ENCODE measurements at regions not wholly inside any gene's neighbourhood (a gene's known extent, or its start where the extent isn't known, plus 50 kb on each side); places are given as distances from the start of the nearest gene placed in this dataset.

DNA sequence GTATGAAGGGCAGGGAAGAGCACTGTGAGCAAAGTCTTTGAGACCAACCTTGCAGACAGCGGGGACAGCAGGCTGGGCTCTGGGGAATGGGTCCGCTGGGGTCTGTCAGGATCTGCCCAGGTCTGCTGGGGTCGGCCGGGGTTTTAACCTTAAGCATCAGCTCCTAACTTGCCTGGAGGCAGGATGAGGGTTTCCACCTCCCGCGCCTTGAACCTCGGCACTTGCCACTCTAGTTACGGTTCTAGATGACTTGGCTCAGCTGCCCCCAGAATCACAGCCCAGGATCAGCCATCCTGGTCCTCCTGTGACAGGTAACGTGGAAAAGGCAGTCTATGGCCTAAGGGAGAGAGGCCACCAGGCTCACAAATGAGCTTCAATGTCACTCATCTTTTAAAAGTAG is 50.4 kb upstream of the CACUL1 start:
- Histone ChIP-seq H3K79me2 (ENCODE audit: control insufficient read depth, insufficient read depth, low read length) (no peaks in the 10 kb centered on the region), H2AFZ (ENCODE audit: control insufficient read depth, low read length) (no peak overlapping the region), H3K27ac (ENCODE audit: control insufficient read depth, insufficient read depth, low read length) (no peak overlapping the region), H3K36me3 (ENCODE audit: control insufficient read depth in 2 of 2, extremely low read depth in 1 of 2, insufficient read depth in 2 of 2, low read length in 2 of 2) (no peaks in the 10 kb centered on the region), H4K20me1 (ENCODE audit: control insufficient read depth, extremely low read depth, insufficient read depth, low read length) (no peaks in the 10 kb centered on the region), H3K4me1 (ENCODE audit: control insufficient read depth, extremely low read depth, insufficient read depth, low read length) (peaks cover 2% of the 10 kb centered on the region), H3K4me3 (ENCODE audit: control insufficient read depth in 2 of 3, extremely low read depth in 1 of 3, insufficient read depth in 2 of 3, low read depth in 1 of 3, low read length in 3 of 3) (no peak overlapping the region), H3K9me3 (ENCODE audit: control insufficient read depth, low read depth, low read length) (no peaks in the 10 kb centered on the region), H3K4me2 (ENCODE audit: control insufficient read depth, extremely low read depth, insufficient read depth, low read depth, low read length) (no peak overlapping the region), H3K27me3 (ENCODE audit: control insufficient read depth, extremely low read depth, insufficient read depth, low read length) (no peaks in the 10 kb centered on the region), H3K9me1 (ENCODE audit: control insufficient read depth, extremely low read depth, insufficient read depth, low read length) (no peaks in the 10 kb centered on the region), H3K9ac (ENCODE audit: control insufficient read depth, extremely low read depth, insufficient read depth, low read length) (no peak overlapping the region)
- FAIRE-seq (no peak), DNase-seq (ENCODE audit: low read depth, low spot score) (no peak)
- TF ChIP-seq, protein P1, sequence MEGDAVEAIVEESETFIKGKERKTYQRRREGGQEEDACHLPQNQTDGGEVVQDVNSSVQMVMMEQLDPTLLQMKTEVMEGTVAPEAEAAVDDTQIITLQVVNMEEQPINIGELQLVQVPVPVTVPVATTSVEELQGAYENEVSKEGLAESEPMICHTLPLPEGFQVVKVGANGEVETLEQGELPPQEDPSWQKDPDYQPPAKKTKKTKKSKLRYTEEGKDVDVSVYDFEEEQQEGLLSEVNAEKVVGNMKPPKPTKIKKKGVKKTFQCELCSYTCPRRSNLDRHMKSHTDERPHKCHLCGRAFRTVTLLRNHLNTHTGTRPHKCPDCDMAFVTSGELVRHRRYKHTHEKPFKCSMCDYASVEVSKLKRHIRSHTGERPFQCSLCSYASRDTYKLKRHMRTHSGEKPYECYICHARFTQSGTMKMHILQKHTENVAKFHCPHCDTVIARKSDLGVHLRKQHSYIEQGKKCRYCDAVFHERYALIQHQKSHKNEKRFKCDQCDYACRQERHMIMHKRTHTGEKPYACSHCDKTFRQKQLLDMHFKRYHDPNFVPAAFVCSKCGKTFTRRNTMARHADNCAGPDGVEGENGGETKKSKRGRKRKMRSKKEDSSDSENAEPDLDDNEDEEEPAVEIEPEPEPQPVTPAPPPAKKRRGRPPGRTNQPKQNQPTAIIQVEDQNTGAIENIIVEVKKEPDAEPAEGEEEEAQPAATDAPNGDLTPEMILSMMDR (optimal IDR thresholded peaks at IDR 0.05 in 1 of 3, IDR thresholded peaks at IDR 0.05 in 1 of 3, conservative IDR thresholded peaks at IDR 0.05 in 1 of 3; ENCODE audit: extremely low read depth in 1 of 3, insufficient read depth in 2 of 3, low read length in 3 of 3): no peak
- TF ChIP-seq EZH2 (IDR thresholded peaks at IDR 0.05; ENCODE audit: low read length): no peak
- dilution Hi-C loops (cut with MboI; ENCODE audit: extremely low pct_ligation_motif_present, low sequenced_read_pairs): no loop called here

DNA sequence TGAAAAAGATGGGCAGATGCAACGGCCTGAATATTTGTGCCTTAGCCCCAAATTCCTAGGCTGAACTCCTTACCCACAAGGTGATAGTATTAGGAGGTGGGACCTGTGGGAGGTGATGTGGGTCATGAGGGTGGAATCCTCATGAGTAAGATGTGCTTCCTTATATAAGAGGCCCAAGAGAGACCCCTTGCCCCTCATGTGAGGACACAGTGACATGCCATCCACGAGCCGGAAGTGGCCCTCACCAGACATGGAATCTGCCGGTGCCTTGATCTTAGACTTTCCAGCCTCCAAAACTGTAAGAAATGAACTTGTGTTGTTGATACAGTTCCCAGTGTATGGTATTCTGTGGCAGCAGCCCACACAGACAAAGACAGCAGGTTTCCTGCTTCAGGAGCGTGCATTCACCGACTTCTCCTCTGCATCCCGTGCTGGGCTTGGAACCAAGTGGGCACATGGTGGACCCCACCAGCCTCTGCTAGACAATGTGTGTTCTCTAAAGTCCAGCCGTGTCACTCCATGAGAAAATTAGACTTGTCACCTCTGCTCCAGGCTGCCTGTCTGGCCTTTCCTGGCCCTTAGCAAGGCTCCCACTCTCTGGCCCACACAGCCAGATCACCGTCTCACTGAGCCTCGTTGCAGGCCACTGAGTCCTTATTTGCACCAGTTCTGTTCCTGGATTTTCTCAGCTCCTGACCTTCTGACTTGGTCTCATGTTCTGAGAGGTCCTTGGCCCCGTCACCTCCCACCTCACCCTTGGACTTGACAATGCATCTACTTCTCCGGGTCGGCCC is 52.9 kb upstream of the CACUL1 start:
- H3K4me1 ChIP-seq (ENCODE audit: control insufficient read depth, extremely low read depth, insufficient read depth, low read length): no peaks in the 10 kb centered on the region
- no peak for DNase-seq (ENCODE audit: low read depth, low spot score)

More for the DNA sequence above, 52.9 kb upstream of the CACUL1 start:
- H3K36me3 ChIP-seq (ENCODE audit: control insufficient read depth in 2 of 2, extremely low read depth in 1 of 2, insufficient read depth in 2 of 2, low read length in 2 of 2): no peaks in the 10 kb centered on the region
- no peak for FAIRE-seq
- no peaks in the 10 kb centered on the region for H3K79me2 ChIP-seq (ENCODE audit: control insufficient read depth, insufficient read depth, low read length)
- dilution Hi-C loops (cut with MboI; ENCODE audit: extremely low pct_ligation_motif_present, low sequenced_read_pairs): no loop called here
- TF ChIP-seq EZH2 (IDR thresholded peaks at IDR 0.05; ENCODE audit: low read length): no peak
- TF ChIP-seq, protein P1 (optimal IDR thresholded peaks at IDR 0.05 in 1 of 3, IDR thresholded peaks at IDR 0.05 in 1 of 3, conservative IDR thresholded peaks at IDR 0.05 in 1 of 3; ENCODE audit: extremely low read depth in 1 of 3, insufficient read depth in 2 of 3, low read length in 3 of 3): no peak
- H3K4me2 ChIP-seq (ENCODE audit: control insufficient read depth, extremely low read depth, insufficient read depth, low read depth, low read length): no peak overlapping the region
- no peaks in the 10 kb centered on the region for H3K9me3 ChIP-seq (ENCODE audit: control insufficient read depth, low read depth, low read length)
- no peaks in the 10 kb centered on the region for H3K27me3 ChIP-seq (ENCODE audit: control insufficient read depth, extremely low read depth, insufficient read depth, low read length)
- H3K27ac ChIP-seq (ENCODE audit: control insufficient read depth, insufficient read depth, low read length): no peak overlapping the region
- no peaks in the 10 kb centered on the region for H4K20me1 ChIP-seq (ENCODE audit: control insufficient read depth, extremely low read depth, insufficient read depth, low read length)
- no peak overlapping the region for H2AFZ ChIP-seq (ENCODE audit: control insufficient read depth, low read length)
- H3K9me1 ChIP-seq (ENCODE audit: control insufficient read depth, extremely low read depth, insufficient read depth, low read length): no peaks in the 10 kb centered on the region
- H3K9ac ChIP-seq (ENCODE audit: control insufficient read depth, extremely low read depth, insufficient read depth, low read length): no peak overlapping the region
- H3K4me3 ChIP-seq (ENCODE audit: control insufficient read depth in 2 of 3, extremely low read depth in 1 of 3, insufficient read depth in 2 of 3, low read depth in 1 of 3, low read length in 3 of 3): no peak overlapping the region

All from keratinocyte (primary cell).